ENCODE measurements at regions not wholly inside any gene's neighbourhood (a gene's known extent, or its start where the extent isn't known, plus 50 kb on each side); places are given as distances from the start of the nearest gene placed in this dataset.

- TF ChIP-seq CTCF (IDR thresholded peaks at IDR 0.05) (no peak), POLR2A (IDR thresholded peaks at IDR 0.05) (no peak), POLR2AphosphoS5 (IDR thresholded peaks at IDR 0.05) (no peak)
Measured at GRCh38 chr6:23175391-23175790, 606.0 kb downstream of the HDGFL1 start.

Data from transverse colon (tissue), 4 donors.